SK-N-SH (cell line): ENCODE measurements at regions not wholly inside any gene's neighbourhood (a gene's known extent, or its start where the extent isn't known, plus 50 kb on each side); places are given as distances from the start of the nearest gene placed in this dataset.

Source experiments
- CHD2 ChIP-seq: fragments of 150-350 bp; IDR thresholded peaks from 2 replicates; pipeline ENCODE4 v1.6.1; 2018; ENCODE audit warnings: low read length; ENCODE audit not compliant: partially characterized antibody
- CTCF ChIP-seq: fragments of 200-600 bp; sonication (generic); IDR thresholded peaks from 2 replicates; pipeline ENCODE4 v1.6.1; 2017; ENCODE audit warnings: antibody characterized with exemption, mild to moderate bottlenecking, moderate library complexity
- FOXM1 ChIP-seq: IDR thresholded peaks from 2 replicates; pipeline ENCODE4 v1.4.0; 2012; ENCODE audit warnings: low read depth, mild to moderate bottlenecking
- JUND ChIP-seq: IDR thresholded peaks from 2 replicates; pipeline ENCODE4 v1.4.0; 2012
- MAX ChIP-seq: IDR thresholded peaks from 2 replicates; pipeline ENCODE4 v1.4.0; 2012; ENCODE audit warnings: low read depth
- POLR2AphosphoS5 ChIP-seq: IDR thresholded peaks from 2 replicates; pipeline ENCODE4 v1.6.1; 2012; ENCODE audit warnings: low read depth, low read length
- RAD21 ChIP-seq: IDR thresholded peaks from 2 replicates; pipeline ENCODE4 v1.6.1; 2012; ENCODE audit warnings: mild to moderate bottlenecking, low read length
- RCOR1 ChIP-seq: fragments of 150-350 bp; IDR thresholded peaks from 2 replicates; pipeline ENCODE4 v1.6.1; 2017; ENCODE audit warnings: antibody characterized with exemption, low read length
- REST ChIP-seq: IDR thresholded peaks from 2 replicates; pipeline ENCODE4 v1.6.1; 2012; ENCODE audit warnings: mild to moderate bottlenecking, low read depth, low read length, moderate library complexity
- USF2 ChIP-seq: fragments of 150-350 bp; IDR thresholded peaks from 2 replicates; pipeline ENCODE4 v1.6.1; 2017; ENCODE audit warnings: antibody characterized with exemption, low read length, low read depth, borderline replicate concordance

- no peak for TF ChIP-seq CTCF
- no peak for TF ChIP-seq MAX
- no peak for TF ChIP-seq JUND
- no peak for TF ChIP-seq USF2
- no peak for TF ChIP-seq REST
- TF ChIP-seq FOXM1 = no peak
- TF ChIP-seq POLR2AphosphoS5 = no peak
- no peak for TF ChIP-seq RCOR1
- TF ChIP-seq RAD21 = no peak
- TF ChIP-seq CHD2 = no peak
Measured at GRCh38 chr10:2978574-2979273, 88.6 kb upstream of the PFKP start.
